Mucosa of descending colon (tissue), 3 donors: ENCODE measurements at regions not wholly inside any gene's neighbourhood (a gene's known extent, or its start where the extent isn't known, plus 50 kb on each side); places are given as distances from the start of the nearest gene placed in this dataset.

ENCODE experiments used
- ATAC-seq: fragments of 200-7000 bp; cut with Tn5 transposase; one replicate; pipeline ENCODE4 v1.9.1; 2020; ENCODE audit warnings: mild to moderate bottlenecking, moderate library complexity
- DNase-seq, 3 donors: peaks; one replicate each; pipeline ENCODE4 v3.0.0-alpha.2; 2020
- H3K36me3 ChIP-seq: fragments of 200-600 bp; one replicate; pipeline ENCODE4 v1.8.0; 2021; ENCODE audit warnings: low read depth, mild to moderate bottlenecking
- H3K4me1 ChIP-seq: fragments of 200-600 bp; one replicate; pipeline ENCODE4 v1.8.0; 2021; ENCODE audit warnings: low read depth, mild to moderate bottlenecking
- H3K4me3 ChIP-seq: fragments of 200-600 bp; one replicate; pipeline ENCODE4 v1.8.0; 2021; ENCODE audit warnings: mild to moderate bottlenecking
- H3K9me3 ChIP-seq: fragments of 200-600 bp; one replicate; pipeline ENCODE4 v1.8.0; 2021; ENCODE audit warnings: mild to moderate bottlenecking
- CTCF ChIP-seq: fragments of 200-600 bp; IDR thresholded peaks from one replicate; pipeline ENCODE4 v1.8.0; 2022; ENCODE audit warnings: antibody characterized with exemption, mild to moderate bottlenecking
- intact Hi-C, 2 donors: fragments of 100-400 bp; cut with DNase I in 1 of 2; cut with micrococcal nuclease in 1 of 2; formaldehyde crosslinking; loops; one replicate each; pipeline versions ENCODE4 v1.11.0 to v1.11.1; 2022; cut with DNase I, micrococcal nuclease
- donor health status: DM: no; HTN: no; CAD: no; lungs with moderate emphysema.
- donor health status: DM: no; HTN: no; CAD: no.
- donor health status: DM: no; HTN: yes; CAD: no.

- H3K4me3 ChIP-seq: no peak overlapping the region
- H3K9me3 ChIP-seq: no peaks in the 10 kb centered on the region
- ATAC-seq: no peak
- H3K36me3 ChIP-seq: no peaks in the 10 kb centered on the region
- H3K4me1 ChIP-seq: peaks cover 23% of the 10 kb centered on the region
- intact Hi-C loops: no loop called here
- DNase-seq: no peak
- no peak for TF ChIP-seq CTCF
Measured at GRCh38 chr6:144345451-144345850, 60.3 kb downstream of the UTRN start.

- no peak for ATAC-seq
- peaks cover 16% of the 10 kb centered on the region for H3K4me1 ChIP-seq
- intact Hi-C loops: no loop called here
- no peaks in the 10 kb centered on the region for H3K36me3 ChIP-seq
- no peak for DNase-seq
- no peak overlapping the region for H3K4me3 ChIP-seq
- no peaks in the 10 kb centered on the region for H3K9me3 ChIP-seq
- no peak for TF ChIP-seq CTCF
Measured at GRCh38 chr6:144346719-144347447, 61.7 kb downstream of the UTRN start.

GRCh38 chr6:144347448-144347759 lies 62.3 kb downstream of the UTRN start:
- DNase-seq (no peak), ATAC-seq (no peak)
- no peaks in the 10 kb centered on the region for H3K36me3 ChIP-seq
- TF ChIP-seq CTCF: no peak
- no peak overlapping the region for H3K4me3 ChIP-seq
- H3K4me1 ChIP-seq: peaks cover 16% of the 10 kb centered on the region
- H3K9me3 ChIP-seq: no peaks in the 10 kb centered on the region
- intact Hi-C loops: no loop called here

- Histone ChIP-seq H3K4me1 (peaks cover 14% of the 10 kb centered on the region), H3K4me3 (no peak overlapping the region), H3K9me3 (no peaks in the 10 kb centered on the region), H3K36me3 (no peaks in the 10 kb centered on the region)
- ATAC-seq: no peak
- no peak for TF ChIP-seq CTCF
- DNase-seq: no peak
- intact Hi-C loops: no loop called here
Measured at GRCh38 chr6:144347933-144348332, 62.8 kb downstream of the UTRN start.

GRCh38 chr6:144349690-144350527 lies 64.8 kb downstream of the UTRN start:
- H3K4me1 ChIP-seq: no peaks in the 10 kb centered on the region
- H3K9me3 ChIP-seq: no peaks in the 10 kb centered on the region
- DNase-seq (no peak), ATAC-seq (peak; percentile 28)
- intact Hi-C loops: no loop called here
- no peak overlapping the region for H3K4me3 ChIP-seq
- TF ChIP-seq CTCF: no peak
- H3K36me3 ChIP-seq: no peaks in the 10 kb centered on the region
